GM21526 (cell line): ENCODE measurements at regions not wholly inside any gene's neighbourhood (a gene's known extent, or its start where the extent isn't known, plus 50 kb on each side); places are given as distances from the start of the nearest gene placed in this dataset.

Experiments
- ATAC-seq: cut with Tn5 transposase; IDR thresholded peaks from one replicate; pipeline ENCODE4 v1.9.1; 2021; ENCODE audit warnings: moderate library complexity; ENCODE audit not compliant: unreplicated experiment, low FRiP score

- ATAC-seq = no peak
Observed at GRCh38 chr6:84469144-84469543, 241.7 kb upstream of the CEP162 start.

GRCh38 chr6:84467296-84467695 lies 239.9 kb upstream of the CEP162 start:
- ATAC-seq = no peak

DNA sequence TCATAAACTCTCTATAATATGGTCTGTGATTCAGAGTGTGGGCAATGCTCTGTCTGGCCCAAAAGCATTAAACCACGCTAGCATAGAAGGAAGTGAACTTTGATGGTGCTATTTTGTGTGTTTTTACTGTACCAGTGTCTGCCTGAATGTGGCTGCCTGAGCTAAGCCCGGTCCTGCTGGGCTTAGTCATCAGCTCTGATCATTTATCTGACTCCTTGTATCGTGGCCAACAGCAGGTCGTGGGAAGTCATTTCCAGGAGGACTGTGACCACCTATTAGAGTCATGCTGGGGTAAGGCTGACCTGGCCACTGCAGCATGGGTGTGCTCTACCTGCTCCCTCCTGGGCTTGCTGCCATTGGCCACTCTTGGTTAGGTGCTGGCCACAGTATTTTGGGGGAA lies 239.1 kb upstream of the CEP162 start:
- ATAC-seq = no peak

DNA sequence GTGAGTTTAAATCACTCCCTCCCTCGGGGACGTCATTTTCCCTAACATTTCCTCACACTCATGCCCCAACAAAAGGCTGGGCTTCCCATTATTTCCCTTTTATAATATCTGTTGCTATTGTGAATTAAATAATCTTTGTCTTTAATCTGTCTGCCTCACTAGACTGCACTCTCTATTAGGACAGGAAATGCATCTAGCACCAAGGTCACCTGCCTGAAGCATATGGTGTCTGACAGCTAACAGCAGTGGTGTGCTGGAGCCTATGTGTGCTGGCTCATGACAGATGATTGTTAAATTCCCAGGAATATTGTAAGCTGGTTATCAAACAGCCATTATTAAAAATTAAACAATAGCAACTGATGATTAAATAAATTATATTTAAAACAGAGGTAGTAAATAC lies 237.0 kb upstream of the CEP162 start:
- no peak for ATAC-seq

DNA sequence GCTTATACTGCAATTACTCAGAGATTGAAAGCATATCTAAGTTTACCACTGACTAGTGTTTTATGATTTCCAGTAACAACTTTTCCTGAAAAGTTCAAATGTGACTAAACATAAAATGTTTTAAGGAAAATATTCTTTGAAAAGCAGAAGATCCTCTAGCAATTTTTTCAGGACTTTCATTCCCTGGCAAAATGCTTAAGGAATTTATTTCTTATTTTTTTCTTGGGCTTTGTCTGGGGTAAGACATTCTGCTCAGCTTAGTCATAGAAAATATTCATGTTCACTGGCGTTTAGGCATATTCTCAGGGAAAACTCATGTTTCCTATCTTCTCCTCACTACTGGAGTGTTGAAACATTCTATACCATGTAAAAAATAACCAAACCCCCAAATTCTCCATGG lies 235.3 kb upstream of the CEP162 start:
- ATAC-seq = no peak

DNA sequence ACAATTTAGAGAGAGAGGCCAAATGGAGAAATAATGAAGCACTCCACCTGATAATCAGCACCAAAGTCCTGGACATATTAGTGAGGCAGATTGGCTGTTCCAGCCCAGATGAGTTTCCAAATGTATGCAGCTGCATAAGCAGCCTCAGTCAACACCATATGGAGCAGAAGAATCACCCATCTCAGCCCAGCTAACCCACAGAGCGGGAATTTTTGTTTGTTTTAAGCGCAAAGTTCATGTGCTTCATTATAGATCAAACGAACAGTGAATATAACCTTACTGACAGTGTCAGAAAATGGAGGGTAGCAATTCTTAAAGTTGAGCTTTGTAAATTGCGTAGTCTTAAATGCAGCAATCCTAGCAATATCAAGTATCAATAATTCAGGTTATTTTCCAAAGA lies 234.0 kb upstream of the CEP162 start:
- ATAC-seq = no peak

DNA sequence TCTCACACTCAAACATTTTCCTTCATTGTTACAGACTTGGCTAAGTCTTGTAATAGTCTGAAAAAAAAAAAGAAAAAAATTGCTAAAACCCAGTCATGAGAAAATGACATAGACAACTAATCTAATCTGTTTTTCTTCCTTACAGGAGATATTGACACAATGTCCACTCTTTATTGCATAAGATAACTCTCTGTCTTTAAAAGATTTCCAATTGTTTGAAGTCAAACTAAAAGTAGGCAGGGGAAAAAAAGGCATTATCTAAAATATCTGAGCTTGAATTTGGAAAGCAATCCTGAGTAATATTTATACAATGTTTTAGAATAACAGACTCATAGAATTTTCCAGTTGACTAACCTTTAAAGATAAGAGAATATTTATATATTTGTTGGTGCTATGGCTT lies 233.0 kb upstream of the CEP162 start:
- ATAC-seq = no peak

- no peak for ATAC-seq
Observed at GRCh38 chr6:84459401-84459800, 232.0 kb upstream of the CEP162 start.

GRCh38 chr6:84458271-84458670 lies 230.8 kb upstream of the CEP162 start:
- no peak for ATAC-seq

GRCh38 chr6:84457276-84457675 lies 229.8 kb upstream of the CEP162 start:
- ATAC-seq = no peak

GRCh38 chr6:84456803-84457202 lies 229.4 kb upstream of the CEP162 start:
- ATAC-seq = no peak

DNA sequence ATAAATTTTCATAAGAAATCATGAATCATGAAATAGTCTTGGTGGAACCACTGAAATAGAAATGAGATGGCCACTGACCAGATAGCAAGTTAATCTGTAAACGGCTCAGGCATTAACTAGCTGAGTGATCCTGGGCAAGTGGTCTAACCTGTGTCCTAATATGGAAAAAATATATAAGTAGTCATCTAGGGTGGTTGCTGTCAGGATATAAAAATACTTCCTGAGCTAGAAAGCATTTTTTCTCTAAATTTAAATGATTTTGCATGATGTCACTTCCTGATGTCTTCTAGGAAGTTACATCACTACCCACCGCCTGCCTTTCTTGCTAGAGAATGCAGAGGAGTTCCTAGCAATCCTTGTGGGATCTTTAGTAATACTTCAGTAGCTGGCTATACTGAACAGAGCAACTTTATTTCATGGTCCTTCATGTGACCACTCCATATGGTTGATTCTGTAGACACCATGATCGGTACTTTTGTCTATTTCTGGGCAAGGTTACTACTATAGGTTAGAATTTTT lies 228.1 kb upstream of the CEP162 start:
- no peak for ATAC-seq

- no peak for ATAC-seq
Observed at GRCh38 chr6:84453499-84453898, 226.1 kb upstream of the CEP162 start.

DNA sequence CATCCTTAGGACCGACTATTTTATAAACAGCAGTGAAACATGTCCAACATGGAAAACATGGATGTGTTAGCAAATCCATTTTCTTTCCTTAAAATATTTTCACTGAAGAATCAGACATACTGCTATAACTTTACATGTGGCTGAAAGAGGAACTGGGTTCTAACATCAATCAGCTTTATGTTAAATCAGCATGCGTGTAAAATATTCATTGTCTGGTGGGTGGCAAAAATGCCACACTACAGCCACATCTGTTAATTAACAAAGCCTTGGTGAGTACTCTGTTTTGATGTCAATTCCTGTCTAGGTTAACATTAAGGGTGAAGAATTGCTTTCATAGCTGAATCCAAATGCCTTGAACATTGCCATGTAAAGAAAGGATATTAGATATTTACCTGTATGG lies 222.6 kb upstream of the CEP162 start:
- ATAC-seq = no peak

DNA sequence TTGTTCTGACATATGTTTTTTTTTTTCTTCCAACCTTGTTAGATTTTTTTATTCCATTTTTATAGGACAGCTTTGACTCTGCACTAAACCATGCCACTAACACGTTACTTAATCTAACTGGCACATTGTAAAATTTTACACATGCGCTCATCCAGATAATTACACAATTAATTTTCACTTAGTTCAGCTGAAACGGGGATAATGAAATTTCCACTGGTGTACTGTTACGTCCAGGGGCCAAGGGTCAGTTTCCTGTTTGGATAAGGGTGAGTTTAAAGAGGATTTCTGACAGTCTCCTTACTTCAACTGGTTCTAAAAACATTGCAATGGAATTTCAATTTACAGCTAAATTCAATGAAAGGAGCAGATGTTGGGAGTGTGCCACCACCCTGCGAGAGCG lies 221.8 kb upstream of the CEP162 start:
- ATAC-seq = no peak

GRCh38 chr6:84448331-84448730 lies 220.9 kb upstream of the CEP162 start:
- ATAC-seq = no peak

DNA sequence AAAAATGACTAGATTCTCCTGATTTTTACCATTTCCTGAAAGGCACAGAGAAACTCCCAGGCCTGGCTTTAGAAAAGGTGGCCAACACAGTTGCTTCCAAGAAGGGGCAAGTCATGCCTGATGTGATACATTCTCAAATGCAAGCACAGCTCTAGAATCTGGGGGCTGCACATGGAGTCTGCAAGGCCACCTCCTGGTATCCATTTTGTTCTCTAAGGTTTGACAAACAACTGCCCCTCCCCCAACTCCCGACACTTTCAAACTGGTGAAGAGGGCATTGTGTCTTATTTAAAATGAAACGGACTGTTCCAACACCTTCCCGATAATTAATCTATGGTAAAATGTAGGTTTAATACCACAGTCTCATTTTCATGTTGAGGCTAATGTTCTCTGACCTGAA lies 220.2 kb upstream of the CEP162 start:
- no peak for ATAC-seq

DNA sequence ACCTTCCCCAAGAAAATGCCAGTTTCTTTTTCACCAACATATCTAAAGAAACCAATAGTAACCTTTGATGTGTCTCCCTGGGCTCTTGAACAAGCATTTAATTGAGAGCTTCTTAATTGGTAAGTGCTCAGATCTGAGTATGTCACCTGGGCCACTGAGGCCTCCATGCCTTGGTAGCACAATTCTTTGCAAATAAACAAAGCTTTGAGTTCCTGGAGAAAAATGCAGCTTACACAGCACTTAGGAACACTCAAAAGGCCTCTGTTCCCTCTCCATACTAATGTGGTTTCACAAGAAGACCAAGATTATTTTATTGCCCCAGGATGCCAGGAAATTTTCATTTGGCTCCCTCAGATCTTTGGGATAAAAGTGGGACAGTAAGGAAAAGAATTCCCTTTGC lies 217.6 kb upstream of the CEP162 start:
- ATAC-seq = no peak

- ATAC-seq = no peak
Observed at GRCh38 chr6:84442208-84442607, 214.8 kb upstream of the CEP162 start.

DNA sequence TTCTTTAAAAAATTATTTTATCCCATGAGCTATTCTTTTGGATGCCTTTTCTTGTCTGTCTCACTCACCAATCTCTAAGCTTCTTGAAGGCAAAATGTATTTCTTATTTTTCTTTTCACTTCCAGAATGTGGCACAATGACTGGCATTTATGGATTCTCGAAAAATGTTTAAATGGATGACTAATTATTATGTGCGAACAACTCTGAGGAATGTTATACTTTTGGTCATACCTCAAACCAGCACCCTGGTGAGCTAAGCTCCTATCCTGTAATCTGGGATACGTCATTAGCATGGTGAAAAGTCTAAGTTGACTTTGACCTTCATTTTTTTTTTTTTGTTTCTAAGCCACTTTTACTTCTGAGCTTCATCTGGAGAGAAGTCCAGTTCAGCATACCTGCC lies 214.0 kb upstream of the CEP162 start:
- ATAC-seq = no peak

DNA sequence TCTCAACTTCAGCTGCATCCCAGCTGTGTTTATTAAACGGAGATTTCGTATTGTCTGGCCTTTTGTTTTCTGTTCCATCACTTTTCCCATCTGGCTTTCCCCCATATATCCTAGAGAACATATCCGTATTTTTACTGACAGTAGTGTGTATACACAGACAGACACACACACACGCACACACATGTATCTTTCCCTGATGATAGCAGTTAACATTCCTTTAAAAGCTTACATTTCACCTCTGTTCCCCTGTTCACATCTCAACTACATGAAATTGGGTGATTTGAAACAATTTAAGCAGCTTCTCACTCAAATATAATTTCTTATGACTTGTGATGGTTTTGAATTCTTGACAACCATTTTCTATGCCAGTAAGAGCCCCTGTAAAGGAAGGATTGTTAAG lies 207.1 kb upstream of the CEP162 start:
- no peak for ATAC-seq

DNA sequence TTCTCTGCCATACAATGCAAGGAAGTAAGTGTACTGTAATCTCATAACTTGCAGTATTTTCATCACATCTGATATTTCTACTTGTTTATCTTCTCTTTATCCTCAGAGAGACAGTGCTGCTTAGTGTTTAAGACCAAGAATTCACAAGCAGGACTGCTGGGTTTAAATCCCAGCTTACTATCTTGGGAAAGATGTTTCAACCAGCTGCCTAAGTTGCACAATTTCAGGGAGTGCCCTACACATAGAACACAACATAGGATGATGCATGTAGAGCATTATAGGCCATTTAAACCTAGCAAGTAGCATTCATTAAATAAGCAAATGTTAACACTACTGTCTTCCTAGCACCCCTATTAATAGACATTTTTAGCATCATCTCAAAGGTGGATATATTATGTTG lies 205.2 kb upstream of the CEP162 start:
- no peak for ATAC-seq

- no peak for ATAC-seq
Observed at GRCh38 chr6:84428300-84428907, 201.0 kb upstream of the CEP162 start.
